Neuronal stem cell (in vitro differentiated cells): ENCODE measurements at regions not wholly inside any gene's neighbourhood (a gene's known extent, or its start where the extent isn't known, plus 50 kb on each side); places are given as distances from the start of the nearest gene placed in this dataset.
"Not testable (repeated sequence)": the region's sequence is repeated elsewhere in the genome, so short reads cannot be mapped to it uniquely, and the experiment has no call there.

Experiments
- DNase-seq: peaks from one replicate; pipeline ENCODE4 v3.0.0-alpha.2; 2013; ENCODE audit warnings: low spot score
- H2AFZ ChIP-seq: one replicate; pipeline ENCODE4 v1.6.1; 2013; ENCODE audit warnings: mild to moderate bottlenecking, low read length, inconsistent platforms
- H2AK5ac ChIP-seq: 2 replicates; pipeline ENCODE4 v1.6.1; 2013; ENCODE audit warnings: low read depth, mild to moderate bottlenecking, inconsistent platforms, low read length, moderate library complexity, mixed read lengths
- H2BK120ac ChIP-seq: 2 replicates; pipeline ENCODE4 v1.6.1; 2013; ENCODE audit warnings: low read depth, mild to moderate bottlenecking, inconsistent platforms, low read length, moderate library complexity, mixed read lengths
- H2BK12ac ChIP-seq: one replicate; pipeline ENCODE4 v1.6.1; 2013; ENCODE audit warnings: low read length, inconsistent platforms
- H2BK15ac ChIP-seq: 2 replicates; pipeline ENCODE4 v1.6.1; 2013; ENCODE audit warnings: mild to moderate bottlenecking, low read length, inconsistent platforms, mixed read lengths
- H2BK5ac ChIP-seq: one replicate; pipeline ENCODE4 v1.6.1; 2013; ENCODE audit warnings: inconsistent platforms, mild to moderate bottlenecking, low read length, moderate library complexity
- H3K14ac ChIP-seq: one replicate; pipeline ENCODE4 v1.6.1; 2013; ENCODE audit warnings: low read length, inconsistent platforms
- H3K18ac ChIP-seq: 2 replicates; pipeline ENCODE4 v1.6.1; 2013; ENCODE audit warnings: low read length, inconsistent platforms
- H3K23ac ChIP-seq: 2 replicates; pipeline ENCODE4 v1.6.1; 2013; ENCODE audit warnings: low read depth, mild to moderate bottlenecking, mixed read lengths, low read length, inconsistent platforms; ENCODE audit not compliant: poor library complexity
- H3K27ac ChIP-seq: replicated peaks from 3 replicates; pipeline ENCODE4 v1.5.1; 2013; ENCODE audit warnings: low read length, inconsistent platforms
- H3K27me3 ChIP-seq, 3 experiments: 2 replicates each; pipeline ENCODE4 v1.6.1; 2013; ENCODE audit warnings: low read length in 3 of 3, mild to moderate bottlenecking in 2 of 3, inconsistent platforms in 1 of 3, low read depth in 1 of 3, mixed read lengths in 1 of 3, moderate library complexity in 1 of 3; ENCODE audit not compliant: control insufficient read depth in 3 of 3, insufficient read depth in 3 of 3
- H3K36me3 ChIP-seq, 2 donors: replicated peaks in 1 of 2; 2 replicates each; pipeline ENCODE4 v1.6.1; 2013; ENCODE audit warnings: low read length in 2 of 2; ENCODE audit not compliant: control insufficient read depth in 2 of 2, insufficient read depth in 2 of 2
- H3K4ac ChIP-seq: 2 replicates; pipeline ENCODE4 v1.6.1; 2013; ENCODE audit warnings: inconsistent platforms, mild to moderate bottlenecking, low read length, moderate library complexity
- H3K4me1 ChIP-seq, 2 donors: 1 replicate in 1 of 2; 2 replicates in 1 of 2; pipeline ENCODE4 v1.6.1; 2013; ENCODE audit warnings: low read length in 2 of 2, low read depth in 1 of 2; ENCODE audit not compliant: control insufficient read depth in 2 of 2, insufficient read depth in 1 of 2
- H3K4me2 ChIP-seq: one replicate; pipeline ENCODE4 v1.6.1; 2013; ENCODE audit warnings: mild to moderate bottlenecking, low read length, inconsistent platforms; ENCODE audit not compliant: insufficient read depth, poor library complexity, severe bottlenecking
- H3K4me3 ChIP-seq, 2 donors: 2 replicates each; pipeline ENCODE4 v1.5.1; 2013; ENCODE audit warnings: low read length in 2 of 2, mild to moderate bottlenecking in 2 of 2, inconsistent platforms in 1 of 2, moderate library complexity in 1 of 2
- H3K79me1 ChIP-seq: one replicate; pipeline ENCODE4 v1.6.1; 2013; ENCODE audit warnings: low read depth, mild to moderate bottlenecking, inconsistent platforms, low read length, moderate library complexity
- H3K9ac ChIP-seq: one replicate; pipeline ENCODE4 v1.6.1; 2013; ENCODE audit warnings: mild to moderate bottlenecking, low read depth, low read length, inconsistent platforms; ENCODE audit not compliant: poor library complexity
- H3K9me3 ChIP-seq, 2 donors: replicated peaks in 1 of 2; 2 replicates each; pipeline versions ENCODE3 to v1.6.1; 2013; ENCODE audit warnings: low read length in 2 of 2, mild to moderate bottlenecking in 2 of 2, inconsistent platforms in 1 of 2, low read depth in 1 of 2, mixed read lengths in 1 of 2, moderate library complexity in 1 of 2; ENCODE audit not compliant: control insufficient read depth in 2 of 2, insufficient read depth in 1 of 2
- H4K8ac ChIP-seq: one replicate; pipeline ENCODE4 v1.6.1; 2013; ENCODE audit warnings: low read depth, mild to moderate bottlenecking, inconsistent platforms, low read length, moderate library complexity
- H4K91ac ChIP-seq: one replicate; pipeline ENCODE4 v1.6.1; 2013; ENCODE audit warnings: low read length, low read depth, mild to moderate bottlenecking, inconsistent platforms; ENCODE audit not compliant: poor library complexity
- WGBS, 2 donors: extraction: QIAGEN DNeasy Blood & Tissue Kit; methylation state at CpG; one replicate each; pipeline ENCODE4 v1.1.7; 2013; ENCODE audit warnings: missing lambda C conversion rate in 2 of 2, mixed read lengths in 1 of 2; ENCODE audit not compliant: insufficient read length in 2 of 2, insufficient replicate concordance in 1 of 2; ENCODE audit errors: extremely low coverage in 2 of 2; 5-methylcytosine and 5-hydroxymethylcytosine counted together

GRCh38 chr4:34974313-34974680 is 1270.0 kb downstream of the ARAP2 start:
- Histone ChIP-seq H2BK5ac (no peak overlapping the region), H3K36me3 (no peaks in the 10 kb centered on the region), H4K8ac (no peak overlapping the region), H3K27me3 (no peaks in the 10 kb centered on the region), H3K18ac (no peak overlapping the region), H3K14ac (no peak overlapping the region), H3K4me2 (no peak overlapping the region), H3K27ac (no peak overlapping the region), H2BK15ac (no peak overlapping the region), H3K23ac (no peak overlapping the region), H3K9me3 (no peaks in the 10 kb centered on the region), H3K79me1 (no peaks in the 10 kb centered on the region), H3K4me1 (no peaks in the 10 kb centered on the region), H2BK120ac (no peak overlapping the region), H4K91ac (no peak overlapping the region), H3K4ac (no peak overlapping the region), H2AK5ac (no peak overlapping the region), H3K4me3 (no peak overlapping the region), H2BK12ac (no peak overlapping the region), H3K9ac (no peak overlapping the region), H2AFZ (peak overlapping the region; percentile 49)
- DNase-seq, result no peak

DNA sequence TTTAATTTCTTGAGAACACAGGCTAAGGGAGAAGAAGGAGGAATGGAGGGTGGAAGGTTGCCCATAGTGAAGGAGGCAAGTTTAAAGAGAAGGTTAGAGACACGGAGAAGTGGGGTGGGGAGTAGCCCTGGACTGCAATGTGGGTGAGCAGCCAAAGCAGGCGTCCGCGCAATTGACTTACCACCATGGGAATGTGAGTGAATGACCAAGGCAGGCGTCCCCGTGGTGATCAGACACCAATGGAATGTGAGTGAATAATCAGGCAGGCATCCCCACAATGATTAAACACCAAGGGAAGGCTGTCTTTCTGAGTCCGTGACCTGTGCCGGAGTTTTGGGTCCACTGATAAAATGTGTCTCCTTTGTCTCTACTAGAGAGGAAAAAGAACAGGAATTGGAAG is 1223.1 kb downstream of the ARAP2 start:
- H2BK12ac ChIP-seq, H3K79me1 ChIP-seq, H2BK15ac ChIP-seq, H3K9ac ChIP-seq, H3K4ac ChIP-seq, H3K23ac ChIP-seq, DNase-seq, H2AK5ac ChIP-seq, H3K18ac ChIP-seq, H3K4me2 ChIP-seq, H2BK5ac ChIP-seq, H4K91ac ChIP-seq, H3K27me3 ChIP-seq, H3K14ac ChIP-seq, H3K36me3 ChIP-seq, H3K9me3 ChIP-seq, H3K4me3 ChIP-seq, H2BK120ac ChIP-seq, H4K8ac ChIP-seq, H3K27ac ChIP-seq, H2AFZ ChIP-seq, H3K4me1 ChIP-seq: not testable (repeated sequence)
- no CpG with 5 or more reads among the region's 8 CpGs for WGBS, 2 donors

DNA sequence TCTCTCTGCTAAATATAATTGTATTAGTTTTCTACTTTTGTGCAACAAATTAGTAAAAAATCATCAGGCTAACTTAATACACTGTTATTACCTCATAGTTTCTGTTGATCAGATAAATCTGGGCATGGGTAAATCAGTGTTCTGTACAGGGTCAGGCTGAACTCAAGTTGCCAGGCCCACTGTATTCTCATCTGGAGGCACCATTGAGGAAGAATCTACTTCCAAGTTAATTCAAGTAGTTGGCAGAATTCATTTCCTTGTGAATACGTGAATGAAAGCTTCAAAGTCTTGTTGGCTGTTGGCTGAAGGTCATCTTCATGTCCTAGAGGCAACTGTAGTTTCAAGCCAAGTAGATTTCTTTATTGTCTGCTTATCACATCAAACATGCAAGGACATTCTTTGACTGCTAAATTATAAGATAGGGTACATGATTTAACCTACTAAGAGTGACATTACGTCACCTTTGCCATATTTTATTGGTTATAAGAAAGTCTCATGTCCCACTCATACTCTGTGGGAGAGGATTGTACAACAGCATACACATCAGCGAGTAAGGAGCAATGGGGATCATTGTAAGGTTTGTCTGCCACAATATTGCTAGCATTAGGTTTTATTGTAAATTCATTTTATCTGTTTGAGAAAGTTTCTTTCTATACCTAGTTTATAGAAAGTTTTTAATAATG is 1219.0 kb downstream of the ARAP2 start:
- no peaks in the 10 kb centered on the region for H3K79me1 ChIP-seq
- no peaks in the 10 kb centered on the region for H3K9me3 ChIP-seq
- H3K36me3 ChIP-seq, result no peaks in the 10 kb centered on the region
- H3K4me3 ChIP-seq, result no peak overlapping the region
- H3K4ac ChIP-seq, result no peak overlapping the region
- WGBS, 2 donors, result no CpG with 5 or more reads among the region's 3 CpGs
- H3K14ac ChIP-seq, result no peak overlapping the region
- no peak overlapping the region for H2BK120ac ChIP-seq
- no peak for DNase-seq
- no peak overlapping the region for H3K27ac ChIP-seq
- no peak overlapping the region for H2AFZ ChIP-seq
- H2BK5ac ChIP-seq, result no peak overlapping the region
- H4K91ac ChIP-seq, result no peak overlapping the region
- H2BK15ac ChIP-seq, result no peak overlapping the region
- no peaks in the 10 kb centered on the region for H3K4me1 ChIP-seq
- H3K9ac ChIP-seq, result no peak overlapping the region
- no peak overlapping the region for H3K4me2 ChIP-seq
- H3K18ac ChIP-seq, result no peak overlapping the region
- H3K27me3 ChIP-seq, result no peaks in the 10 kb centered on the region
- no peak overlapping the region for H2AK5ac ChIP-seq
- no peak overlapping the region for H2BK12ac ChIP-seq
- no peak overlapping the region for H3K23ac ChIP-seq
- no peak overlapping the region for H4K8ac ChIP-seq

- Histone ChIP-seq H3K27me3 (no peaks in the 10 kb centered on the region), H2AFZ (no peak overlapping the region), H3K36me3 (no peaks in the 10 kb centered on the region), H3K79me1 (no peaks in the 10 kb centered on the region), H2AK5ac (no peak overlapping the region), H2BK12ac (no peak overlapping the region), H3K27ac (no peak overlapping the region), H3K9ac (no peak overlapping the region), H2BK15ac (no peak overlapping the region), H3K9me3 (no peaks in the 10 kb centered on the region), H4K8ac (peak overlapping the region; percentile 65), H2BK5ac (no peak overlapping the region), H3K4me3 (no peak overlapping the region), H3K14ac (peak overlapping the region; percentile 47), H3K4ac (no peak overlapping the region), H3K18ac (peak overlapping the region; percentile 80), H3K4me2 (no peak overlapping the region), H3K23ac (peak overlapping the region; percentile 20), H3K4me1 (no peaks in the 10 kb centered on the region), H4K91ac (no peak overlapping the region), H2BK120ac (no peak overlapping the region)
- no peak for DNase-seq
- WGBS, 2 donors, result no CpG with 5 or more reads among the region's 29 CpGs
These were observed 1206.1 kb downstream of the ARAP2 start for GRCh38 chr4:35038079-35038805.
